ENCODE measurements at regions not wholly inside any gene's neighbourhood (a gene's known extent, or its start where the extent isn't known, plus 50 kb on each side); places are given as distances from the start of the nearest gene placed in this dataset.

DNA sequence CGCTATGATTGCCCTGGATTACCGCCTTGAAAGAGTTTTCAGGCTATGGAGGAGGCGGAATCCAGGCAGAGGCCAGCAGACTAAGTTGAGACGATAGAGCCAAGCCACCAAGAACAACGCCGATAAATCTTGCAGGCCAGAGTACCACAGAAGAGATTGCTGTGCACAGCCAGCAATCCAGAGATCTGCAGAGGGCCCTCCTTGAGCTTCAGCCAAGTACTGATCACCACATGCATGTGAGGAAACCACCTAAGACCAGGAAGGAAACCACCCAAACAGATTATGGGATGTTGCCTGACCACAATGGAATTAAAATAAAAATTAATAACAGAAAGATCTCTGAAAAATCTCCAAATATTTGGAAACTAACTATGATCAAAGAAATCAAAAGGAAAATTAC, 74.9 kb downstream of the GCNT4 start:
- POLR2A ChIA-PET (ENCODE audit: unreplicated experiment), result no interaction called here
- Histone ChIP-seq H3K9ac (ENCODE audit: low read length) (no peak overlapping the region), H3K4me2 (ENCODE audit: low read length) (no peak overlapping the region), H3K9me2 (replicated peaks; ENCODE audit: low read length) (no peaks in the 10 kb centered on the region), H3K4me1 (ENCODE audit: insufficient read depth, low read length) (no peaks in the 10 kb centered on the region), H3K4me3 (ENCODE audit: low read length) (no peak overlapping the region), H2AFZ (ENCODE audit: low read length) (no peak overlapping the region), H4K20me1 (ENCODE audit: low read length) (no peaks in the 10 kb centered on the region), H3K27me3 (ENCODE audit: low read length) (no peaks in the 10 kb centered on the region), H3K27ac (ENCODE audit: low read length) (no peak overlapping the region), H3K9me3 (ENCODE audit: low read length) (no peaks in the 10 kb centered on the region), H3K36me3 (ENCODE audit: low read depth, low read length) (no peaks in the 10 kb centered on the region), H3K79me2 (ENCODE audit: low read length) (no peaks in the 10 kb centered on the region), H3F3A (ENCODE audit: low read length, unreplicated experiment) (no peaks in the 10 kb centered on the region)
- BruUV-seq (replicated peaks), result no TSS peak
- no peak for DNase-seq
- no peak for TF ChIP-seq EZH2 (IDR thresholded peaks at IDR 0.05; ENCODE audit: low read length, unreplicated experiment)
- TF ChIP-seq EZH2phosphoT487 (IDR thresholded peaks at IDR 0.05; ENCODE audit: borderline replicate concordance, low read length), result no peak
- TF ChIP-seq, protein P1, sequence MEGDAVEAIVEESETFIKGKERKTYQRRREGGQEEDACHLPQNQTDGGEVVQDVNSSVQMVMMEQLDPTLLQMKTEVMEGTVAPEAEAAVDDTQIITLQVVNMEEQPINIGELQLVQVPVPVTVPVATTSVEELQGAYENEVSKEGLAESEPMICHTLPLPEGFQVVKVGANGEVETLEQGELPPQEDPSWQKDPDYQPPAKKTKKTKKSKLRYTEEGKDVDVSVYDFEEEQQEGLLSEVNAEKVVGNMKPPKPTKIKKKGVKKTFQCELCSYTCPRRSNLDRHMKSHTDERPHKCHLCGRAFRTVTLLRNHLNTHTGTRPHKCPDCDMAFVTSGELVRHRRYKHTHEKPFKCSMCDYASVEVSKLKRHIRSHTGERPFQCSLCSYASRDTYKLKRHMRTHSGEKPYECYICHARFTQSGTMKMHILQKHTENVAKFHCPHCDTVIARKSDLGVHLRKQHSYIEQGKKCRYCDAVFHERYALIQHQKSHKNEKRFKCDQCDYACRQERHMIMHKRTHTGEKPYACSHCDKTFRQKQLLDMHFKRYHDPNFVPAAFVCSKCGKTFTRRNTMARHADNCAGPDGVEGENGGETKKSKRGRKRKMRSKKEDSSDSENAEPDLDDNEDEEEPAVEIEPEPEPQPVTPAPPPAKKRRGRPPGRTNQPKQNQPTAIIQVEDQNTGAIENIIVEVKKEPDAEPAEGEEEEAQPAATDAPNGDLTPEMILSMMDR (conservative IDR thresholded peaks at IDR 0.05; ENCODE audit: low read depth, low read length), result no peak
- CTCF ChIA-PET, result interaction anchor here (0.5 kb wide), 1 partner anchor 52 kb away, joined by 8 read pairs; no protein-coding TSS in a partner anchor
- intact Hi-C loops (cut with micrococcal nuclease), result no loop called here
- no peak for ATAC-seq

DNA sequence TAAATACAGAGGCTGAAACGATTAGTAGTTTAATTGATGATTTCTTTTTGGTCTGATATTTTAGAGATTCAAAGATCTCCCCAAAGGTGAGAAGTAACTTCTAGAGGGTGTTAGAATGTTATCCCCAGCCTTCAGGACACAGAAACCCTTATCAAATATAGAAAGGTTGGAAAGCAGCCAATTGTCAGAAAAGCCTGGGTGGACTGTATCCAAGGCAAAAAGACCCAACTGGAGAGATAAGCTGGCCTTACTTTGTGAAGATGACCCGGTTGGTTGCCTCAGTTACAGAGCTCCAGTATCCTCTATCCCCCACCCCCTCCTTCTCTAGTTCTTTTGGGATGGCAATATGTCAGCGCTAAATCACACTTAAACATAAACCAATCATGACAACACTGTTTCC, 75.7 kb downstream of the GCNT4 start:
- H3K4me3 ChIP-seq (ENCODE audit: low read length), result no peak overlapping the region
- intact Hi-C loops (cut with micrococcal nuclease), result no loop called here

DNA sequence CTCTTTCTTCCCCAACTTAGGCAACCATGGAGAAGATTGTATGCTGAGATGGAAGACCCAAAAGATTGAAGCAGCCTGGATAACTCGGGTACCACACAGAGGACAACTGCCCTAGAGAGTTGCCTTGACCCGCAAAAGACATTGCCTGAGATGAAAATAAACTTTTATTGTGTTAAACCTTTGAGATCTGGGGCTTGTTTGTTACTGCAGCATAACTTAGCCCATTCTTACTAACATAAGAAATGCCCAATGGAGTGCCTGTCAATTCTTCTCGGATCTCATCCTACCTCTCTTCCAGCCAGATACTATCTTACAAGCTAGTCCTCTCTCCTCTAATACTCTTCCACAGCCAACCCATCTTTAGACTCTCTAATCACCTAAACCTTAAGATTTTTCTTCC, 76.8 kb downstream of the GCNT4 start:
- ChIA-PET POLR2A (ENCODE audit: unreplicated experiment) (no interaction called here), CTCF (no interaction called here)
- Histone ChIP-seq H3K27me3 (ENCODE audit: low read length) (no peaks in the 10 kb centered on the region), H3K9ac (ENCODE audit: low read length) (no peak overlapping the region), H3F3A (ENCODE audit: low read length, unreplicated experiment) (no peaks in the 10 kb centered on the region), H3K9me3 (ENCODE audit: low read length) (no peaks in the 10 kb centered on the region), H4K20me1 (ENCODE audit: low read length) (no peaks in the 10 kb centered on the region), H3K79me2 (ENCODE audit: low read length) (no peaks in the 10 kb centered on the region), H3K36me3 (ENCODE audit: low read depth, low read length) (no peaks in the 10 kb centered on the region), H3K4me3 (ENCODE audit: low read length) (no peak overlapping the region), H2AFZ (ENCODE audit: low read length) (no peak overlapping the region), H3K27ac (ENCODE audit: low read length) (no peak overlapping the region), H3K4me1 (ENCODE audit: insufficient read depth, low read length) (no peaks in the 10 kb centered on the region), H3K9me2 (replicated peaks; ENCODE audit: low read length) (no peaks in the 10 kb centered on the region), H3K4me2 (ENCODE audit: low read length) (no peak overlapping the region)
- intact Hi-C loops (cut with micrococcal nuclease), result no loop called here
- no TSS peak for BruUV-seq (replicated peaks)
- TF ChIP-seq EZH2phosphoT487 (IDR thresholded peaks at IDR 0.05; ENCODE audit: borderline replicate concordance, low read length) (no peak), EZH2 (IDR thresholded peaks at IDR 0.05; ENCODE audit: low read length, unreplicated experiment) (no peak)
- TF ChIP-seq, protein P1 (conservative IDR thresholded peaks at IDR 0.05; ENCODE audit: low read depth, low read length), result no peak
- ATAC-seq (no peak), DNase-seq (no peak)

More for the DNA sequence above, 75.7 kb downstream of the GCNT4 start:
- H3K9ac ChIP-seq (ENCODE audit: low read length), result no peak overlapping the region
- no peaks in the 10 kb centered on the region for H3K79me2 ChIP-seq (ENCODE audit: low read length)
- no peak overlapping the region for H3K4me2 ChIP-seq (ENCODE audit: low read length)
- H3K27me3 ChIP-seq (ENCODE audit: low read length), result no peaks in the 10 kb centered on the region
- no peaks in the 10 kb centered on the region for H3F3A ChIP-seq (ENCODE audit: low read length, unreplicated experiment)
- H3K9me2 ChIP-seq (replicated peaks; ENCODE audit: low read length), result no peaks in the 10 kb centered on the region
- H3K36me3 ChIP-seq (ENCODE audit: low read depth, low read length), result no peaks in the 10 kb centered on the region
- DNase-seq, result no peak
- H2AFZ ChIP-seq (ENCODE audit: low read length), result no peak overlapping the region
- ATAC-seq, result no peak
- ChIA-PET POLR2A (ENCODE audit: unreplicated experiment) (no interaction called here), CTCF (no interaction called here)
- H3K4me1 ChIP-seq (ENCODE audit: insufficient read depth, low read length), result no peaks in the 10 kb centered on the region
- no TSS peak for BruUV-seq (replicated peaks)
- H3K27ac ChIP-seq (ENCODE audit: low read length), result no peak overlapping the region
- H4K20me1 ChIP-seq (ENCODE audit: low read length), result no peaks in the 10 kb centered on the region
- TF ChIP-seq EZH2phosphoT487 (IDR thresholded peaks at IDR 0.05; ENCODE audit: borderline replicate concordance, low read length), result no peak
- TF ChIP-seq EZH2 (IDR thresholded peaks at IDR 0.05; ENCODE audit: low read length, unreplicated experiment), result no peak
- TF ChIP-seq, protein P1 (conservative IDR thresholded peaks at IDR 0.05; ENCODE audit: low read depth, low read length), result no peak
- no peaks in the 10 kb centered on the region for H3K9me3 ChIP-seq (ENCODE audit: low read length)

All from PC-3 (cell line).